CD4-positive, alpha-beta T cell treated with Interleukin-6 at 100 ng/mL for 8 hours (primary cell): ENCODE measurements at regions not wholly inside any gene's neighbourhood (a gene's known extent, or its start where the extent isn't known, plus 50 kb on each side); places are given as distances from the start of the nearest gene placed in this dataset.
"Not testable (repeated sequence)": the region's sequence is repeated elsewhere in the genome, so short reads cannot be mapped to it uniquely, and the experiment has no call there.

ENCODE experiments used
- DNase-seq: peaks from one replicate; pipeline ENCODE4 v3.0.0-alpha.2; 2020; ENCODE audit warnings: mixed read lengths, low spot score

GRCh38 chr14:61167642-61168041 is 113.5 kb downstream of the TMEM30B start:
- DNase-seq = no peak

GRCh38 chr14:61160798-61161197 is 120.3 kb downstream of the TMEM30B start:
- no peak for DNase-seq

- no peak for DNase-seq
Measured at GRCh38 chr14:61154641-61155040, 126.5 kb downstream of the TMEM30B start.

- no peak for DNase-seq
Measured at GRCh38 chr14:61153914-61154545, 127.1 kb downstream of the TMEM30B start.

- no peak for DNase-seq
Measured at GRCh38 chr14:61153431-61153830, 127.7 kb downstream of the TMEM30B start.

DNA sequence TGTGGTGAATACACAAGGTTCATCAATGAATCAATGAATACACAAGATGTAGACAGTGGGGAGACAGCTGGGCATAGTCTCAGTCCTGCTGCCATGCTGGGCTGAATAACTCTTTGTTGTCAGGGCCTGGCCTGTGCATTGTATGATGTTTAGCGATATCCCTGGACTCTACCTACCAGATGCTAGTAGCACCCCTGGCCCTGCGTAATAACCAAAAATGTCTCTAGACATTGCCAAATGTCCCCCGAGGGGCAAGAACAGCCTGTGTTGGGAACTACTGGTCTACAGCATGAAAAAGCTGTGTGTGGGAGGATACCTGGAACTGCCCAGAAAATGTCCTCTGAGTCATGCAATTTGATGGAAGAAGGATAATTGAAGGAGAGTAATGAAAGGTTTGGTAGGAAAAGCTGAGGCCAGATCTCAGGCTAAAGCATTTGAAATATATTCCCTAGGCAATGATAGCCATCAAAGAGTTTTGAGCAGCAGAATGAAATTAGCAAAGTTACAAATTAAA is 128.2 kb downstream of the TMEM30B start:
- no peak for DNase-seq

DNA sequence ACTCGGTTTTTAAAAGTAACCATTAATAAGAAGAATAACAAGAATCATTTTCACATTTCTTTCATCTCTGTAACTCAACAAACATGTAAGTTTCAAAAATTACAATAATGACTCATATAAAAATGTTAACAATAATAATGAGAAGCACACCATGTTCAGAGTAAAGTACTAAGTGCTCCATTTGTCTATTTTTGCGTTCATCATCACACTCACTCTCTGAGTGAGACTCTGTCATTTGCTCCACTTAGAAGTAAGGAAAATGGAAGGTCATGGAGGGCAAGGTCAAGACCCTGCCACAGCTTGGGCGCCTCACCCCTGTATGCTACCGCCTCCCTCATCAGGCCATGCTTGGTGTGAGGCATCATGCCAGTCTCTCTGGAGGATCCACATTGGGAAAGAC is 129.9 kb downstream of the TMEM30B start:
- DNase-seq = no peak

DNA sequence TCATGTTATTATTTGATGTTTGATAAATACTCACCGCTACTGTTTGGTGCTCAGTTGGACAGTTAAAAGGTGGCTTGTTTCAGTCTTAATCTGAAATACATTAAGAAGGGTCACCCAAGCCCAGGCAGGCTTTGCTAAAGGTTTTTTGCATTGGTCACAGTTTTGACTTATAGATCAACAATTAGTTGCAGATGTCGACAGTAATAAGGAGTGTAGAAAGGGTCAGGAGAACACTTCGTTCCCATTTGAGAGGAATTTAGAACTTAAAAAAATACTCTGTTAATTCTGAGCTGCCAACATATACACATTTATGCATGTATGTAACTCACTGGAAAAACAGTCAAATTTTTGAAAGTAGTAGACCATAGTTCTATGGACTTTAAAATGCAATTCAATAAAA is 130.3 kb downstream of the TMEM30B start:
- DNase-seq = no peak

- no peak for DNase-seq
Measured at GRCh38 chr14:61149896-61150295, 131.2 kb downstream of the TMEM30B start.

GRCh38 chr14:61148742-61149350 is 132.3 kb downstream of the TMEM30B start:
- DNase-seq = no peak

DNA sequence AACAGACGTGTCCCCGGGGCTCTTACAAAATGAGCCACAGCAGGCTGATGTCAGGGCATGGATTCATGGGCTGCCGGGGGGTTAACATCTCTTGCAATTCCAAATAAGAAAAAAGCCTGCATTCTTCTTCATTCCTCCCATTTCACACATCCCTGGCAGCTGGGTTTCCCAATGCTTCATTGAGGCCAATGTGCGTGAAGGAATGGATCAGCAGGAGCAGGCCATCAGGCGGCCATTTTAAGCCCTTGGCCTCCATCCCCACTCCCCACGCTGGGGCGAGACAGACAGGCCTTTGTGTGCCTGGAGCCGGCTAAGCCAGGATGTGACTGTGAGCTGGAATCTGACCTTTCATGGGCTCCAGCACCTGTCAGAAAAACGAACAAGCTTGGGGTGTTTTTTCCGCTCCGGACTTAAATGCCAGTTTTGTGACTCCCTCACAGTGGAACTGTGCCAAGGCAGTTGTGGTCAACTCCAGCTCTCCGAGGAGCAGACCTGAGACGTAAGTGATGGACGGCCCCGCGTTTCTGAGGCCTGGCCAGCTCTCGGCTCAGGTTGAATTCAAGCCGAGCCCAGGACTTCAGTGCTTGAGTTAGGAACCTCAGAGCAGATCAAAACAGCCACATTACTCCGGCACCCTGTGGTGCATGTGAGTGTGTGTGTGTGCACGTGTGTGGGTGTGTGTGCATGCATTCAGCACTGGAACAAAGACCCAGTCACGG is 133.1 kb downstream of the TMEM30B start:
- DNase-seq = no peak

DNA sequence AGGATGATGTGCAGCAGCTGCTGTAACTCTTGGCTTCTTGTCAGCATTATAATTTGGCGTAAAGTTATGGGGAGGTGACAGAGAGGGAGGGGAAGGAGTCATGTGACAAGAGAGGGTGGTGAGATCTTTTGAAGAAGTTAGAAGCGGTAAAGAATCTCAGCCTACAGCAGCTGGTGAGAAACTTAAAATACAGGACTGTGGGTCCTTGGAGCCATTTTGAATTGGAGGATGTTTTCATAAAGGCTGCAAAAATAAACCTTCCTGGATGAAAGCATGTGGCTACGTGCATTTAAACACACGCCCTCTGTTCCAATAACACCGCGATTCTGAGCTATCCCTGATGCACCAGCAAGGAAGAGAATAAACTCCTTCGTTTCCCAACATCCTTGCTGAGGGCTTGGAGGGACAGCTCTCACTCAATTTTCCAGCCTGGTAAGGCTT is 133.7 kb downstream of the TMEM30B start:
- DNase-seq = no peak

DNA sequence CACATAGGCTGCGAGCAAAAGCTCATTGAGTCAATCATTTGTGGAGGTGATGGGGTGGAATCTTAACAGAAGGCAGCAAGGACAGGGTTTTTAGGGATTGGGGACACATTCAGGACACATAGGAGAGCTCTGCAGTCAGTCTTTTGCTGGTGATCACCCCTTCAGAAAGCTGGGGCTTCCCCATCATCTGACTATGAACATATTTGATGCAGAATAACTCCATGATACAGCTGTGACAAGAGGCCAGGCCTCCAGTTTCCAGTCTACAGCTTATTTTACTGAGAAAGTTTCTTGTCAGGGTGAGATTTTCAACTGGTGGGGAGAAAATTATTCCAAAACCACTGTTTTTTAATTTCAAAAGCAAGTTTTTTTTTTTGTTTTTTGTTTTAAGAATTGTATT is 134.2 kb downstream of the TMEM30B start:
- DNase-seq = no peak

DNA sequence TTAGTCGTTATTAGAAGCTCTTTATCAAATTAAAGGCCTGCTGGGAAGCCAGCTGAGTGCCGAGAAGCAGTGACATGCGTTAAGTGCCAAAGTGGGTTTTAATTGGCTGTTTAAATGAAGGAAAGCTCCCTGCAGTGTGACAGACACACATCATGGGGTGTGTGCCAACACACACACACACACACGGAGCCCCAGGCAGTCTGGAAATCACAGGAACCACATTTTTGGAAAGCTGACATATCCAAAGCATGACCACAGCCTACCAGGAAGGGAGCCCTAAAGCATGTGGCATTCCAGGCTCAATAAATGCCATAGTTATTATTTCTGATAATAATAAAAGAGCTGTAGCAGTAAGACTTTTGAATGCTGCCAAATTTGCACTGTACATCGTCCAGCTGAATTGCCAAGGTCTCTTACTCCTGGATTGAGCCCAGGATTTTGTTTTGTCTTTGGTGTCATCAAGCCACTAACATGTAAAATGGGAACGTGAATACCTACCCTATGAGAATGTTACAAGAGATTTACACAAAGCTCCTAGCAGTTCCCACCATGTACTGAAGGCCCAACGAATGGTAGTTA is 135.1 kb downstream of the TMEM30B start:
- no peak for DNase-seq

DNA sequence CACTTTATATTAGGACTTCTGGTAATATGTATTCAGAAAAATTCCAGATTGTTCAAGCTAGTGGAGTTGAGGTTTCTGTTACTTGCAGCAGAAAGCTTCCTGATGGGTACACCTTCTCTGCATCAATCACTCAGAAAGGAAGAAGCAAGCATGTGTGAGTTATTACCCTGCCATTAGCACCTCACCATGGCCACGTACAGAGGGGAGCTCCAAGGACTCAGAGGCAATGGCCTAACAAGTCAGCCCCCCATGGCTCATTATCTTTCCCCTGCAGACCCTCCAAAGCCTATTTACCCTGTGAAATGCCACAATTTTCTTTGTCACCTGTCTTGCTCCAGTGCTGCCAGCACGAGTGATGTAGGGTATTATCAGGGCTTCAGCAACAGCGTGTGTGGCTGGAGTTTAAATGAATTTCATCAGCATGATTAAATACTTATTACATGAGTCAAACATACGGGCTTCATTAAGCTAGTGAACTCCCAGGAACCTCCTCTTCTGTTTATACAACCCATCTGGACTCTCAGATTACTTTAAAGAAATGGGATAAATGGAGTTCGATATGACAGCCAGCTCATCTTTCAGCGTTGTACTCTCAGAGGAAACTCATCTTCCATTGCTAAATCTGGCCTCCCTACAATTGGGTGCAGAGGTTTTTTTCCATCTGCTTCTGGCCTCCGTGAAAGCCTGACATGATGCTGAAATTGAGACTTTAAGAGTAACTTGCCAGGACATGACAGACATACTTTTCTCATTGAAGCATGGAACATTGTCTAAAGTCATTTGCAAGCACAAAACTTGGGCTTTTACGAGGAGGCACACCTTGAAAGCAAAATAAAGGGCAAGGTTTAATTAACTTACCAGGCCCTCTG is 135.9 kb downstream of the TMEM30B start:
- no peak for DNase-seq

DNA sequence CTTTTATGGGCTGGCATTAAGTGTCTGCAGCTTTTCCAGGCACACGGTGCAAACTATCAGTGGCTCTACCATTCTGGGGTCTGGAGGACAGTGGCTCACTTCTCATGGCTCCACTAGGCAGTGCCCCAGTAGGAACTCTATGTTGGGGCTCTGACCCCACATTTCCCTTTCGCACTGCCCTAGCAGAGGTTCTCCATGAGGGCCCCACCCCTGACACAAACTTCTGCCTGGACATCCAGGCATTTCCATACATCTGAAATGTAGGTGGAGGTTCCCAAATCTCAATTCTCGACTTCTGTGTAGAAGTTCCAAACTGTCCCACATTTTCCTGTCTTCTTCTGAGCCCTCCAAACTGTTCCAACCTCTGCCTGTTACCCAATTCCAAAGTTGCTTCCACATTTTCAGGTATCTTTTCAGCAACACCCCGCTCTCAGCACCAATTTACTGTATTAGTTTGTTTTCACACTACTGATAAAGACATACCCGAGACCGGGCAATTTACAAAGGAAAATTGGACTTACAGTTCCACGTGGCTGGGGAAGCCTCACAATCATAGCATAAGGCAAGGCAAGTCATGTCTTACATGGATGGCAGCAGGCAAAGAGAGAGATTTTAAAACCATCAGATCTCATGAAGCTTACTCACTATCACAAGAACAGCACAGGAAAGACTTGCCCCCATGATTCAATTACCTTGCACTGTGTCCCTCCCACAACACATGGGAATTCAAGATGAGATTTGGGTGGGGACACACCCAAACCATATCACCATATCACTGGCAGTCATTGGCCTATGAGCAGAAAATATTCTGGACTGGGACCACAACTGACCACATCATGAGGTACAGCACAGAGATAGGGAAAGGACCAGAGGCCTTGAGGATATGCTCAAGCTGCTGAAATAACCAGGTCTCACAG is 136.8 kb downstream of the TMEM30B start:
- DNase-seq = not testable (repeated sequence)

- DNase-seq = no peak
Measured at GRCh38 chr14:61140872-61141271, 140.3 kb downstream of the TMEM30B start.

DNA sequence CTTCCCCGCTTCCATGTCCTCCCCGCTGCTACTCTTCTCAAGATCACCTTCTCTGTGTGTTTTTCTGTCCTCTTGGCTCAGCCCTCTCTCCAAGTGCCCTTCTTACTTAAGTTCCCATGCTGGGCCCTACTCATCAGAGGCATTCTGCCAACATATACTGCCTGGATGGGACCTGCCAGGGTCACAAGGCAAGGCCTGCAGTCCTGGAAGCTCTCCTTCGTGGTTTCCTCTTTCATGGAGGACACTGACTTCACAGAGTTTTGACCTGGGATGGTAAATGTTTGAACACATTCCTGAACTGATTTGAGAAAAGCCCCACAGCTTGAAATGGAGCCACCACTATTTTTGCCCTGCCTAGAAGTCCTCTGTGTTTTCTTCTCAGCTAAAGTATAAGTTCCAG is 140.9 kb downstream of the TMEM30B start:
- DNase-seq = no peak

DNA sequence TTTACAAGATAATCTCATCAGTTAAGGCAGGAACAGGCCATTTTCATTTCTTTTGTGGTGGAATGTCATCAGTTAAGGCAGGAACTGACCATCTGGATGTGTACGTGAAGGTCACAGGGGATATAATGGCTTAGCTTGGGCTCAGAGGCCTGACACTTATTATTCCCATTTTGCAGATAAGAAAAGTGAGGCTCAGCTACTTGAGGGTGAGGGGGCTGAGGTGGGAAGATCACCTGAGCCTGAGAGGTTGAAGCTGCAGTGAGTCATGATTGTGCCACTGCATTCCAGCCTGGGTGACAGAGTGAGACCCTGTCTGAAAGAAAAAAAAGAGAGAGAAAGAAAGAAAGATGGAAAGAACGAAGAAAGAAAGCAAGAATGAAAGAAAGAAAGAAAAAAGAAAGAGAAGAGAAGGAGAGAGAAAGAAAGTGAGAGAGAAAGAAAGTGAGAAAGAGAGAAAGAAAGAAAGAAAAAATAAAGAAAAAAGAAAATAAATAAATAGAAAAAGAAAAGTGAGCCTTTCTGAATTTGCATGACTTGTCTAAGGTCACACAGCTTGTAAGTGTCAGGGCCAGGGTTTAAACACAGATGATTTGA is 142.0 kb downstream of the TMEM30B start:
- DNase-seq = no peak

DNA sequence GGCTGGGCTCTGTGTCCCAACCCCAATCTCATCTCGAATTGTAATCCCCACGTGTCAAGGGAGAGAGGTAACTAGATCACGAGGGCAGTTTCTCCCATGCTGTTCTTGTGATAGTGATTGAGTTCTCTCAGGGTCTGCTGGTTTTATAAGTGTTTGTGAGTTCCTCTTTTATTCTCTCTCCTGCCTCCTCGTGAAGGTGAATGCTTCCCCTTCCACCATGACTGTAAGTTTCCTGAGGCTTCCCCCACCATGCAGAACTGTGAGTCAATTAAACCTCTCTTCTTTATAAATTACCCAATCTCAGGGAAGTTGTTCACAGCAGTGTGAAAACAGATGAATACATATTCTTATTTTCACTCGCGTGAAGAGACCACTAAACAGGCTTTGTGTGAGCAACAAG is 148.2 kb downstream of the TMEM30B start:
- DNase-seq = no peak
